Stimulated activated CD4-positive, alpha-beta T cell treated with anti-CD3 and anti-CD28 coated beads, Interleukin-4, amount 100 ng/mL, for 24 hours (primary cell): ENCODE measurements at regions not wholly inside any gene's neighbourhood (a gene's known extent, or its start where the extent isn't known, plus 50 kb on each side); places are given as distances from the start of the nearest gene placed in this dataset.

Source experiments
- DNase-seq: peaks from one replicate; pipeline ENCODE4 v3.0.0-alpha.2; 2020

DNA sequence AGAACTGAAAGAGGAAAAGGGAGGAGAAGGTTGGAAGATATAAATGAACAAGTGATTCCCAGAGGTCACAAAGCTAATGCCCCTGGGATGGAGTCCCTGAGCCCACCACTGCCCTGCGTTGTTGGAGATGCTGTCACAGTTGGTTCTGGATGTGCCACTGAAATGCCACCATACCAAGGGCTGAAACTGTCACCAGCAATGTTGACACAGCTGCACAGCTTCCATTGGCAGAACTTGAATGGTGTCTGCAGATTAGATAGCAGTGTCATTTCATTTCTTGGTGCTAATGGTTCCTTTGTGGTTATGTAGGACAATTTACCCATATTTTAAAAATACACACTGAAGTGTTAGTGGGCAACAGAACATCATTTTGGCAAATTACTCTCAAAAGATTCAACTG is 120.7 kb downstream of the TBXT start:
- DNase-seq, result no peak

DNA sequence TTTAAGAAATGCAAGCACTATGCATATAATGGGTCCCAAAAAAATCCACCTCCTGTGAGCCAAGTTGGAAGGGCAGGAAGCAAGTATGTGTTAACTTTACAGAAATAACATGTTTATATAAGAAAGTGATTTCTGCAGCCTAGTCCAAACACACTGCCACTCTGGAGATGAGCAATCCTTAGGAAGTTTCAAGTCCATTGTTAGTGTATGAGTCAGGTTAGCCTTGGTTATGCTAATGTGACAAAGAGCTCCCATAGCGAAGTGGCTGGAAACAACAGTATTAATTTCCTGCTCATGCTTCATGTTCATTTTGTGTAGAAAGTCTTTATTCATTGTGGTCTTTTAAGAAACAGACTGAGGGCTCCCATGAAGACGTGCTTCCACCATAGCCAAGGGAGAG is 121.4 kb downstream of the TBXT start:
- no peak for DNase-seq

- DNase-seq, result no peak
These were observed 121.8 kb downstream of the TBXT start for GRCh38 chr6:166045860-166046200.

- no peak for DNase-seq
These were observed 122.3 kb downstream of the TBXT start for GRCh38 chr6:166045173-166045859.

DNA sequence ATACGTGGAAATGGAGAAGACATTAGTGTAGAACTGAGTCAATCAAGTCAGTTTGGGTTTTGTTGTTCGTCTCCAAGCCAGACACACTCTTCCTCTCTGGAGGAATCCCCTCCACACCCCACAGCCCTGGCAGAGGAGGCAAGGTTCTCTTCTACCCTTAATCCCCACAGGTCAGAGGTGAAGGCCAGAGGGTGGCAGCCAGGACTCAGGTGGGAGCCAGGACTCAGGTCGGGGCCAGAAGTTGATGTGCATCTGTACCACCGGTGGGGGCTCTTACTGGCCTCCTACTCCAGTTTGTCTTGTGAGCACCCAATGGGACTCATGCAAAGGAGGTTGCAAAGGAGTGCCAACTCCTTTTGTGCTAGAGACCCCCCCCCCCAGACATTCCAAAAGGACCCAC is 126.4 kb downstream of the TBXT start:
- no peak for DNase-seq

- no peak for DNase-seq
These were observed 127.4 kb downstream of the TBXT start for GRCh38 chr6:166040292-166040691.

- no peak for DNase-seq
These were observed 131.1 kb downstream of the TBXT start for GRCh38 chr6:166036316-166037095.

GRCh38 chr6:166032366-166033200 is 135.1 kb downstream of the TBXT start:
- DNase-seq, result no peak

DNA sequence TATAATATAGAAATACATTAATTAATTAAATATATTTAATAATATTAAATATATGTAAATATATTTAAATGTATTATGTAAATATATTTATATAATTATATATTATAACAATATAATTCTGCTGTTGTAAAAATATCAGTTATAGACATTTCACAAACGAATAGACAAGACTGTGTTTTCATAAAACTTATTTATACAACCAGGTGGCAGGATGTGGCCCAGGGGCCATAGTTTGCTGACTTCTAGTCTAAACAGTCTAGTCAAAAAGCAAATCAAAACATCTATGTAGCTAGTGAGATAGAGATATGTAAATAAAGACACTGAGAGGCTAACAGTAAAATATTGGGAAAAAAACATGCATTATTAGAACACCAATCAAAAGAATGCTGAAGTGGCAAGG is 136.4 kb downstream of the TBXT start:
- no peak for DNase-seq

DNA sequence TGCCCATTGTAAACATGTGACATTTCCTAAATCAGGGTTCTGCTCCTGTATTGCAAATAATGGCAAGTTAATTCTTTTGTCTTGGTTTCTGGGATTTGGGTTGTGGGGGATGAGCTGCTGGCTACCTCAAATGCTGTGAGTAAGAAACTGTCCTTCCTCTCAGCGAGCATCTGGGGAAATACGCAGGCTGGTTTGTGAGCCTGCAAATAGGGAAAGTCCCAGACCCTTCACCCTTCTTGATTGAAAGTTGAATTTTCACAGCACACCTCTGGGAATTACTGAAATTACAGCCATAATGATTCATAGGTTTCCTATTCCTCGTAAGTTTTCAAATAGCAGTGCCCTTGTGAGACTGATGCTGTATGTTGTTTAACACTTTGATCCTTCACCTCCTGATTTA is 138.1 kb downstream of the TBXT start:
- no peak for DNase-seq

DNA sequence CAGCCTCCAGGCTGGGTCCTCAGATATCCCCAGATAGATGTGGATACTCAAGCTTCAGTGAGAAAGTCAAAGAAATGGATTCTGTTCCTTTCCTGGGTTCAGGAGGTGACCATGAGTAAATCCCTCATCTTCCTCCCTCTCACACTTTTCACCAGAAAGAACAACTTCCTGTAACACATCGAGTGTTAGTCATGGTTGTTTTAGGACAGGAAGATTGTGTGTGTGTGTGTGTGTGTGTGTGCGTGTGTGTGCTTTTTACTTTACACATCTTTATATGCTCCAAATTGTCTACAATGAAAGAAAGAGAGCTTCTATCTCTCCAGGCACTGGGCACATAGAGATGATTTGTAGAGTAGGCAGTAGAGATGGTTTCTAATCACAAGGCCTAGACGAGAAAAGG is 139.9 kb downstream of the TBXT start:
- DNase-seq, result no peak

DNA sequence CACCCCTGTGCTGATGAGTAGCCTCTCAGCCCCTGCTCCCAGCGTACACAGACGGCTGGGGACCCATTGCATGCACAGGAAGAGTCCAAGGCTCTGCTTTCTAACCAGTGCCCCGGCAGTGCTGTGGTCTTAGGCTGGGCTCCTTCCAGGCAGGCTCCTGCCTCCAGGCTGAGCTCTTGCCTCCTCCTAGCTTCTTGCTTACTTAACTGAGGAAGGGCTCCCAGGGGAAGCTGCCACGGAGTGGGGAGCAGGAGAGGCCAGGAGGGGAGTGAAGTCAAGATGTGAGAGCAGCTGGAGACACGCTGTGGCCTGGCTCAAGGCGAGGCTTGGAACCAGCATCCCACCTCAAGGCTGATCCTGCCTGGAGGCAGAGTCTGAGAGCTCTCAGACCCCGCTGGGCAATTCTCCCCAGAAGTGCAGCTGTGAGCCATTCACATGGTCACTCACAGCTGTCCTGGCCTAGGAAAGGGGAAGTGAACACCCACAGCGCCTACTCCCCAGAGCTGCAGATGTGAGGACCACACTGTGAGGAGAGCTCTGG is 141.0 kb downstream of the TBXT start:
- DNase-seq, result no peak

- no peak for DNase-seq
These were observed 142.3 kb downstream of the TBXT start for GRCh38 chr6:166025149-166025898.

GRCh38 chr6:166024252-166024651 is 143.4 kb downstream of the TBXT start:
- DNase-seq, result no peak

DNA sequence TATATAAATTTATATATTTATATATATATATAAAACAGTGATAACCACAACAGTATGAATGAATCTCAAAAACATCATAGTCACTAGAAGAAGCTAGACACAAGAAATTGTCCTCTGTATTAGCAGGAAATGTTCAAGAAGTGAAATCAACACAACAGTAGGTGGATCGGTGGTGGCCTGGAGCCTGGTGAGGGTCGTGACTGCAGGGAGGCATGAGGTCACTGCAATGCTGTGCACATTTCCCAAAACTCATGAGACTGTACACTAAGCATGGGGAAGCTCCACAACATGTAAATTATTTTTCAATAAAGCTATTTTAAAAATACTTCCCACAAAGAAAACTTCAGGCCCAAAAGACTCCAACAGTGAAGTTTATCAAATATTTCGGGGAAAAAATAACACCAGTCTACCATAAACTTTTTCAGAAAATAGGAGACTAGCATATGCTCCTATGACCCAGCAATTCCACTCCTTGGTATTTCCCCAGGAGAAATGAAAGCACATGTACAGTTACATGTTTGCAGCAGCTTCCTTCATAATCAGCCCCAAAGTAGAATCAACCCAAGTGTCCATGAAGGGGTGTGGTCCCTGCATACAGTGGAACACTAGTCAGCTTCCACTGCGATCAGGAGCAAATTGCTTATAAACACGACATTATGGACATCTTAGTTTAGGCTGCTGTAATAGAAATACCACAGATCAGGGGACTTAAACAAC is 144.2 kb downstream of the TBXT start:
- DNase-seq, result no peak

DNA sequence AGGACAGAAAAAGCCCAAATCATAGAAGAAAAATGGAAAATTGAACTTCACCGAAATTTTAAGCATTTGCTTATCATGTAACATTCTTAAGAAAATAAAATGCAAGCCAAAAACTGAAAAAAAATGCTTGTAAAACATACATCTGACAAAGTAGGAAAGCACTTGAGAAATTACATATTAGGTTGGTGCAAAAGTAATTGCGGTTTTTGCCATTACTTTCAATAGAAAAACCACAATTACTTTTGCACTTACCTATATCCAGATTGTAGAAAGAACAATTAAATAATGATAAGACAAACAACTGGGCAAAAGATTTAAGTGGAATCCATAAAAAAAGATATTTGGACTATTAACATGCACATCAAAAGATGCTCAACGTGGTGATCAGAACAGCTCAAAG is 146.2 kb downstream of the TBXT start:
- no peak for DNase-seq

GRCh38 chr6:166019214-166019613 is 148.4 kb downstream of the TBXT start:
- DNase-seq, result no peak

DNA sequence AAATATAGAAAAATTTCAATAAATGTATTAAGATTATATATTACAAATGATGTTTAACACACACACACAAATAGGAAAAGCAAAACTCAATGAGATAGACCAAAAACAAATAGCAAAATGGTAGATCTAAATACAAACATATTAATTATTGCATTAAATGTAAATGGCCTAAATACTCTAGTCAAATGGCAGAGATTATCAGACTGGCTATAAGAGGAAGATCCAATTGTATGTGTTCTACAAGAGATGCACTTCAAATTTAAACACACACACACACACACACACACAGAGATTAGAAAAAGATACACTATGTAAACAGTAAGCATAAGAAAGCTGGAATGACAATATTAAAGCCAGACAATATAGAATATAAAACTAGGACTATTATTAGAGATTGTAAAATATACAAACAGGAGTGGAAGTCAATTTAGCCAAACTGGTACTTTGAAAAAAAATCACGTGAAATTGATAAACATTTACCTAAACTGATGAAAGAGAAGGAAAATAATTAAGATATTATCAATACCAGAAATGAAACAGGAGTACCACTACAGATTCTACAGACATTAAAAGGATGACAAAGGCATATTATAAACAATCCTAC is 150.5 kb downstream of the TBXT start:
- no peak for DNase-seq

DNA sequence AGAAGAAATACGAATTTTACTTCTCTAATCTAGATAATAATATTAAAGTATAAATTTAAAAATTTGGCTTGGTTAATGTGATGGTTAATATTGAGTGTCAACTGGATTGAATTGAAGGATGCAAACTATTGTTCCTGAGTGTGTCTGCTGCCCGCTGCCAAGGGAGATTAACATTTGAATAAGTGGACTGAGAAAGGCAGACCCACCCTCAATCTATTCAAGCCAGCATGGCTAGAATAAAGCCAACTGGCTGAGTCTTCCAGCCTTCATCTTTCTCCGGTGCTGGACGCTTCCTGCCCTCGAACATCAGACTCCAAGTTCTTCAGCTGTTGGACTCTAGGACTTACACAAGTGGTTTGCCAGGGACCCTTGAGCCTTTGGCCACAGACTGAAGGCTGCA is 152.7 kb downstream of the TBXT start:
- no peak for DNase-seq

GRCh38 chr6:166010136-166010960 is 157.3 kb downstream of the TBXT start:
- DNase-seq, result no peak
